ENCODE measurements at regions not wholly inside any gene's neighbourhood (a gene's known extent, or its start where the extent isn't known, plus 50 kb on each side); places are given as distances from the start of the nearest gene placed in this dataset.

- FAIRE-seq (no peak), ATAC-seq (no peak), DNase-seq (ENCODE audit: low read depth, low spot score) (no peak)
- ChIA-PET CTCF (no interaction called here), SMC1A (ENCODE audit: uncharacterized antibody, unreplicated experiment) (no interaction called here), RAD21 (ENCODE audit: unreplicated experiment) (no interaction called here), POLR2A (no interaction called here)
- no TSS peak for BruUV-seq (replicated peaks)
- Histone ChIP-seq H3K4me3 (no peak overlapping the region), H3K9ac (ENCODE audit: control insufficient read depth, insufficient read depth, low read length) (no peak overlapping the region), H3K79me2 (ENCODE audit: control insufficient read depth, insufficient read depth, low read length) (no peaks in the 10 kb centered on the region), H2AFZ (ENCODE audit: control insufficient read depth, low read depth, low read length) (no peak overlapping the region), H4K20me1 (ENCODE audit: control insufficient read depth, insufficient read depth) (no peaks in the 10 kb centered on the region), H3K27me3 (replicated peaks in 1 of 2; ENCODE audit: control insufficient read depth in 2 of 2, insufficient read depth in 2 of 2, low read length in 1 of 2) (no peaks in the 10 kb centered on the region), H3K4me1 (ENCODE audit: control insufficient read depth, insufficient read depth, low read length) (peaks cover 3% of the 10 kb centered on the region), H3K4me2 (ENCODE audit: control insufficient read depth, insufficient read depth) (no peak overlapping the region), H3K27ac (ENCODE audit: control insufficient read depth, insufficient read depth) (no peak overlapping the region), H3K36me3 (ENCODE audit: control insufficient read depth in 2 of 2, insufficient read depth in 2 of 2, low read length in 1 of 2) (no peaks in the 10 kb centered on the region), H3K9me3 (replicated peaks; ENCODE audit: control insufficient read depth, insufficient read depth, low read length) (no peaks in the 10 kb centered on the region)
- 53% methylated on average over 17 of the region's 17 CpGs for WGBS (ENCODE audit: insufficient coverage, insufficient replicate concordance, low lambda C conversion rate, missing lambda C conversion rate)
- in situ Hi-C loops (cut with MboI) (no loop called here), intact Hi-C loops (cut with micrococcal nuclease; ENCODE audit: unreplicated experiment) (no loop called here)
- TF ChIP-seq BMI1 (IDR thresholded peaks at IDR 0.05; ENCODE audit: borderline replicate concordance), result no peak
- no peak for TF ChIP-seq RAD21 (IDR thresholded peaks at IDR 0.05; ENCODE audit: insufficient read depth, low read depth, low read length)
- TF ChIP-seq ZNF384 (IDR thresholded peaks at IDR 0.05; ENCODE audit: borderline replicate concordance, low read depth, low read length), result no peak
- TF ChIP-seq MEF2B (IDR thresholded peaks at IDR 0.05; ENCODE audit: partially characterized antibody, poor library complexity, severe bottlenecking), result no peak
- TF ChIP-seq ZNF274 (IDR thresholded peaks at IDR 0.05; ENCODE audit: insufficient read depth, insufficient read length), result no peak
- no peak for TF ChIP-seq PKNOX1 (IDR thresholded peaks at IDR 0.05)
- no peak for TF ChIP-seq JUNB (IDR thresholded peaks at IDR 0.05)
- no peak for TF ChIP-seq KDM1A (IDR thresholded peaks at IDR 0.05; ENCODE audit: borderline replicate concordance)
- no peak for TF ChIP-seq EZH2 (IDR thresholded peaks at IDR 0.05; ENCODE audit: borderline replicate concordance, control insufficient read depth, low read depth, low read length)
- TF ChIP-seq ZNF687 (IDR thresholded peaks at IDR 0.05), result no peak
- TF ChIP-seq NFYB (IDR thresholded peaks at IDR 0.05; ENCODE audit: insufficient read depth, low read depth, low read length), result no peak
- no peak for TF ChIP-seq ATF2 (IDR thresholded peaks at IDR 0.05; ENCODE audit: low read length)
- TF ChIP-seq POLR2A (IDR thresholded peaks at IDR 0.05; ENCODE audit: low read depth, low read length), result no peak
- TF ChIP-seq IKZF1 (conservative IDR thresholded peaks at IDR 0.05), result no peak
- no peak for TF ChIP-seq SMAD1 (IDR thresholded peaks at IDR 0.05; ENCODE audit: low read depth, partially characterized antibody)
Observed at GRCh38 chr15:100787567-100788417, 91.8 kb upstream of the ALDH1A3 start.

Data from GM12878 (cell line).